Amniotic epithelial cell (primary cell): ENCODE measurements at regions not wholly inside any gene's neighbourhood (a gene's known extent, or its start where the extent isn't known, plus 50 kb on each side); places are given as distances from the start of the nearest gene placed in this dataset.
"Not testable (repeated sequence)": the region's sequence is repeated elsewhere in the genome, so short reads cannot be mapped to it uniquely, and the experiment has no call there.

ENCODE experiments used
- DNase-seq: peaks from one replicate; pipeline ENCODE4 v3.0.0-alpha.2; 2010; ENCODE audit warnings: low read depth

GRCh38 chr18:11380968-11381367 lies 228.4 kb upstream of the SLC35G4 start:
- DNase-seq = no peak

- no peak for DNase-seq
Measured at GRCh38 chr18:11379660-11380059, 229.7 kb upstream of the SLC35G4 start.

DNA sequence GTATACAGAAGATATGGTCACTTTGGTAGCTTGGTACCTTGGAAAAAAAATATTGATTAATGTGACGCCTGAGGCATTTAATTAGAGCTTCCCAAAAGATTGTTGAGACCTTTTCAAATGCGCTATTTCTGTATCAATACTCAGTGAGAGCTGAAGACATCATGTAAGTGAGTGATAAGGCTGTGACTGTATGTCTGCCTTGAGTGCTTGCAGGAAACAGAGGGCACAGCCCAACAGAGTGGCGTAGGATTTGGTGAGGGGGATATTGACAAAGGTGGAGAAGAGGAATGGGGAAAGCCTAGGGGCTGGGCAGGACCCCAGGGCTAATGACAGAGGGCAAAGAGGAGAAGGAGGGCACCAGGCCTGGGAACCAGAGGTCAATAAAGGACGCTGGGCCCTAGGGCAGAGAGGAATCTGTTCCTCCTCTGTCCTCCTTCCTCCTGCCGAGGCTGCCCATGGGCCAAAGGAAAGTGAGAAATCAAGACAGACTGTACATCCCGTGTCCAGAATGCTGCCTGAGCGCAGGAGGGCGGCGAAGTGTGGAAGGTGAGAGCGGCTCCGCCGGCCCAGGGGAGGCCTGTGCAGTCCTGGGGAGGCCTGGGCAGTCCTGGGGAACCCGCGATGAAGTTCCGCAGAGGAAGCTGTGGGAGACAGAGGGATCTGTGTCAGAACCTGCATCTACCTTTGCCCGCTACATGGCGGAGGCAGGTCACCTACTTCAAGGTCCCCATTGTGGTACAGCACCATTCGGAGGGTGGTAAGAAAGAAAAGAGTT lies 228.6 kb upstream of the PIEZO2 start:
- DNase-seq = no peak

- no peak for DNase-seq
Measured at GRCh38 chr18:11372163-11372562, 222.8 kb upstream of the PIEZO2 start.

DNA sequence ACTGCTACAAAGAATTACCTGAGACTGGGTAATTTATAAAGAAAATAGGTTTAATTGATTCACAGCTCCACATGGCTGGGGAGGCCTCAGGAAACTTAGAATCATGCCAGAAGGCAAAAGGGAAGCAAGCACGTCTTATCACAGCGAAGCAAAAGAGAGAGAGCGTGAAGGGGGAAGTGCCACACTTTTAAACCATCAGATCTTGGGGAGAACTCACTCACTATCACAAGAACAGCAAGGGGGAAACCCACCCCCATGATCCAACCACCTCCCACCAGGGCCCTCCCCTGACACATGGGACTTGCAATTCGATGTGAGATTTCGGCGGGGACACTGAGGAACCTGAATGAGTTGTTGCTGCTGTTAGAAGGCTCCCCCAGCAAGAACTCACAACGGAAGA lies 220.2 kb upstream of the PIEZO2 start:
- DNase-seq = no peak

- no peak for DNase-seq
Measured at GRCh38 chr18:11368020-11368419, 218.7 kb upstream of the PIEZO2 start.

DNA sequence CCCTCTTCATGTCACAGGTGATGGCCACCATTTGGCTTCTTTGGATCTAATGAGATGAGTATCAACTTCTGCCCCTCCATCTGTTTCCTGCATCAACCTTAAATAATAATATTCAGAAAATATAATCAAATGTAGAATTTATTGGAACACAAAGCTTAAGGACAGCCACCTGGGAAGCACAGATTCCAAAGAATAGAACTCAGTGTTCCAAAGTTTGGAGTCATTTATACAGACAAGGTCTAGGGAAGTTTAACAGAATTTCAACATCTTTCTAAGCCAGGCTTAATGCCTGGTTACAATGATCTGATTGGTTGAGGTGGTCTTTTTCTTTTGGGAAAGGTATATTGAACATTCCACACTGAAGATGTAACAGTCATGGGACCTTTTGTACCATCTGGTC lies 218.0 kb upstream of the PIEZO2 start:
- DNase-seq = no peak

- no peak for DNase-seq
Measured at GRCh38 chr18:11366410-11366809, 217.0 kb upstream of the PIEZO2 start.

DNA sequence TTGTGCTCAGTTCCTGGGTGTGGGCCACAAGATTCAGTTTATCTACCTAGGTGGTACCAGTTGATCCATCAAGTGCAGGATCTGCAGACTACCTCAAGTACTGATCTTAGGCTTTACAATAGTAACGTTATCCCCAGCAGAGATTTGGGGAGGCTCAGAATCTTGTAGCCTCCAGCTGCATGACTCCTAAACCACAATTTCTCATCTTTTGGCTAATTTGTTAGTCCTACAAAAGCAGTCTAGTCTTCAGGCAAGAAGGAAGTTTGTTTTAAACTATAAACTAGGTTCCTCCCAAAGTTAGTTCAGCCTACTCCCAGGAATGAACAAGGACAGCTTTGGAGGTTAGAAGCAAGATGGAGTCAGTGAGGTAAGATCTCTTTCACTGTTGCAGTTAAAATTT lies 213.5 kb upstream of the PIEZO2 start:
- no peak for DNase-seq

DNA sequence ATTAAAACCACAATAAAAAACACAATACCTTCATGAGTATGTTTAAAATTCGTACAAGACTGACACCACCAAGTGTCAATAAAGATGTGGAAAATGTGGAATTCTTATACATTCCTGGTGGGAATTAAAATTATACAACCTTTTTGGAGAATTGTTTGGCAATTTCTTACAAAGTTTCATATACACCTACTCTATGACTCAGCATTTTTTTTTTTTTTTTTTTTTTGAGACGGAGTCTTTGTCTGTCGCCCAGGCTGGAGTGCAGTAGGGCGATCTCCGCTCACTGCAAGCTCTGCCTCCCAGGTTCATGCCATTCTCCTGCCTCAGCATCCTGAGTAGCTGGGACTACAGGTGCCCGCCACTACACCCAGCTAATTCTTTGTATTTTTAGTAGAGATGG lies 212.5 kb upstream of the PIEZO2 start:
- DNase-seq = not testable (repeated sequence)

DNA sequence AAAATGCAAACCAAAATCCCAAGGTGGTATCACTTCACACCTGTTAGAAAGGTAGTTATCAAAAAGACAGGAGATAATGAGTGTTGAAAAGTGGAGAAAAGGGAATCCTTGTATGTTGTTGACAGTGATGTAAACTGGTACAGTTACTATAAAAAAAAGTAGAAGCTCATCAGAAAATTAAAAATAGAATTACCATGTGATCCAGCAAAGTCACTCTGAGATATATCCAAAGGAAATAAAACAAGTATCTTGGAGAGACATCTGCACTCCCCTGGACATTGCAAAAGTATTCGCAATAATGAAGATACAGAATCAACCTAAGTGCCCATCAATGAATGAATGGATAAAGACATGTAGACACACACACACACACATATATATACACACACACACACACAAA lies 208.3 kb upstream of the PIEZO2 start:
- no peak for DNase-seq

DNA sequence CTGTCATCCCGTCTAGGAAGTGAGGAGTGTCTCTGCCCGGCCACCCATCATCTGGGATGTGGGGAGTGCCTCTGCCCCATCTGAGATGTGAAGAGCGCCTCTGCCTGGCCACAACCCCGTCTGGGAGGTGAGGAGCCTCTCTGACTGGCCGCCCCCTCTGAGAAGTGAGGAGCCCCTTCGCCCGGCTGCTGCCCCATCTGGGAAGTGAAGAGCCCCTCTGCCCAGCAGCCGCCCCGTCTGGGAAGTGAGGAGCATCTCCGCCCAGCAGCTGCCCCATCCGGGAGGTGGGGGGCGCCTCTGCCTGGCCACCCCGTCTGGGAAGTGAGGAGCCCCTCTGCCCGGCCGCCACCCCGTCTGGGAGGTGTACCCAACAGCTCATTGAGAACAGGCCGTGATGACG lies 195.2 kb upstream of the PIEZO2 start:
- DNase-seq = not testable (repeated sequence)

DNA sequence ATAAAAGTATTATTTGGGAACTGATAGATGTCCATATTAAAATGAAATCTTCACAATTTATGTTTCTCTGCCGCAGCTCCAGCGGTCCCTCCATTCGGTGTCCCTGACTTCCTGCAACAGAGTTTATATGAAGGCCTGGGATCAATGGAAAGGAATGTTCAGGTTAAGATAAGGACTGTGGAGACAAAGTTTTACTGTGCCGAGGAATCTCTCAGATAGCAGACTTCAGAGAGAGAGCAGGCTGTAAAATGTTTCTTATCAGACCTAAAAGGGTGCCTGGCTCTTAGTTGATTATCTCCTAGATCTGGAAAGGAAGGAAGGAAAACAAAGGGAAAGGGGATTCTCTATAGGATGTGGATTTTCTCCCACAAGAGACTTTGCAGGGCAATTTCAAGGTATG lies 193.7 kb upstream of the PIEZO2 start:
- DNase-seq = no peak

DNA sequence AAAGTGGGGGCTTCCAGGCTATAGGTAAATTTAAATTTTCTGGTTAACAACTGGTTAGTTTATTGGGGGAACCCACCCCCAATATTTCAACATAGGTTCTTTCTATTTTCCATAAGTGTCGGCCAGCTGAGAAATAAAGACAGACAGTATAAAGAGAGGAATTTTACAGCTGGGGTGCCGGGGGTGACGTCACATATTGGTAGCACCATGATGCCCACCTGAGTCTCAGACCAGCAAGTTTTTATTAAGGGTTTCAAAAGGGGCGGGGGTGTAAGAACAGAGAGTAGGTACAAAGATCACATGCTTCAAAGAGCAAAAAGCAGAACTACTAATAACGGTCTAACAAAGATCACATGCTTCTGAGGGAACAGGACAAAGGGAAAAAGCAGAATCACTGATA lies 192.7 kb upstream of the PIEZO2 start:
- DNase-seq = not testable (repeated sequence)

GRCh38 chr18:11339188-11339775 lies 189.9 kb upstream of the PIEZO2 start:
- no peak for DNase-seq

GRCh38 chr18:11336241-11336640 lies 186.9 kb upstream of the PIEZO2 start:
- no peak for DNase-seq

DNA sequence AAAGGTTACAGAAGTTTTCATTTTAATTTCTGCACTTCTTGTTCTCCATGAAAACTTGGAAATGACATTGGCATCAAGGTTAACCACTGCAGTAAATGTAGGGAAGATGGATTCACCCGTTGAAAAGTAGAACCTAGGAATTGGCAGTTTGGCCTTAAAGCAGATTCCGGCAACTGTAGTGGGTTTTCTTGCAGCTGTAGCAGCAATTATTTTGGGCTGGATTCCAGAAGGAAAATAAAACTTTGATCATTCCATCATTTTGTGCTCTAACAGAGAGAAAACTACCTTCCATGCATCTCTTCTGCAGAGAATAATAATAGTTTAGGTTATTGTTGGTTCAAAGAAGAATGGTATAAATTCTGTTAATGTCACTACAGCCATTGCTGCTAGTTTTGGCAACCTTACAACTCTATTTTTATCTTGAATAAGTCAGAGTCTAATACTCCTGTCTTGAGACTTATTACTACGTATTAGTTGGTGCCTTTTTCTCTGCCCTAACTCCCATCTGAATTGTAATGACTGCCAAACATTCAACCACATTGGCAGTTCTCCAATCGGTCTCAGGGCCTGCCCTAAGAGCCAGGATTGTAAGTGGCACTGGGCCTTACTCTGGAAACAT lies 178.1 kb upstream of the PIEZO2 start:
- no peak for DNase-seq

GRCh38 chr18:11324956-11325882 lies 175.8 kb upstream of the PIEZO2 start:
- peak; percentile 91 for DNase-seq

GRCh38 chr18:11324510-11324909 lies 175.1 kb upstream of the PIEZO2 start:
- peak; percentile 87 for DNase-seq

- peak; percentile 77 for DNase-seq
Measured at GRCh38 chr18:11323359-11323819, 174.0 kb upstream of the PIEZO2 start.

GRCh38 chr18:11322716-11323115 lies 173.3 kb upstream of the PIEZO2 start:
- DNase-seq = no peak

GRCh38 chr18:11322006-11322405 lies 172.6 kb upstream of the PIEZO2 start:
- no peak for DNase-seq
